T-helper 2 cell treated with Interferon-gamma antibody and Interleukin-4, amounts not matched to agents 5 μg/mL and 100 μg/mL, for 36 hours (primary cell): ENCODE measurements at regions not wholly inside any gene's neighbourhood (a gene's known extent, or its start where the extent isn't known, plus 50 kb on each side); places are given as distances from the start of the nearest gene placed in this dataset.

ENCODE experiments used
- DNase-seq: peaks from one replicate; pipeline ENCODE4 v3.0.0; 2021; ENCODE audit warnings: low spot score
- H3K27ac Mint-ChIP-seq: one replicate; pipeline ENCODE4 v1.8.0; 2021; ENCODE audit warnings: mild to moderate bottlenecking, mixed read lengths
- H3K27me3 Mint-ChIP-seq: one replicate; pipeline ENCODE4 v1.8.0; 2021; ENCODE audit warnings: low read depth, mixed read lengths
- H3K36me3 Mint-ChIP-seq: one replicate; pipeline ENCODE4 v1.8.0; 2021; ENCODE audit warnings: low read depth, mixed read lengths
- H3K4me1 Mint-ChIP-seq: one replicate; pipeline ENCODE4 v1.8.0; 2021; ENCODE audit warnings: low read depth, mixed read lengths
- H3K4me3 Mint-ChIP-seq: one replicate; pipeline ENCODE4 v1.8.0; 2022; ENCODE audit warnings: mild to moderate bottlenecking, moderate library complexity, mixed read lengths
- H3K9me3 Mint-ChIP-seq: one replicate; pipeline ENCODE4 v1.8.0; 2021; ENCODE audit warnings: mixed read lengths

DNA sequence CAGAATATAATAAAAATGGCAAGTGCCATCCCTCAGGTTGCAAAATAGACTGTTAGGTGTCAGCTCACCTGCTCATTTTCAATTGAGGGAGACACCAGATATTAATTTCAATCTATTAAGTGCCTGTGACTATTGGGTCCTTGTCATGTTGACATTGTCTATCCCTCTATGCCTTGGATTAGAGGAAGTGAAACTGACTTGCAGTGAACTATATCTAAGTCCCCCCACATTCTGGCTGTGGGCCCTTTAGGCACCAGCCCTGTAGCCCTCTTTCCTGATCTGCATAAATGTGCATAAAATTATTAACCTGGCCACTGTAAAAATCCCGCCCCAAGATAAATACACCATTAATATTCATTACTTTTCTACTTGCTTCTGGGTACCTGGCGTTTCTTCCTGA is 293.0 kb upstream of the CLNK start:
- Mint-ChIP-seq H3K27me3 (no peaks in the 10 kb centered on the region), H3K27ac (no peak overlapping the region), H3K4me1 (peaks cover 2% of the 10 kb centered on the region), H3K36me3 (no peaks in the 10 kb centered on the region), H3K4me3 (no peak overlapping the region), H3K9me3 (no peaks in the 10 kb centered on the region)
- DNase-seq = no peak

- H3K27ac Mint-ChIP-seq = no peak overlapping the region
- no peaks in the 10 kb centered on the region for H3K27me3 Mint-ChIP-seq
- no peaks in the 10 kb centered on the region for H3K9me3 Mint-ChIP-seq
- no peaks in the 10 kb centered on the region for H3K4me1 Mint-ChIP-seq
- H3K36me3 Mint-ChIP-seq = no peaks in the 10 kb centered on the region
- no peak overlapping the region for H3K4me3 Mint-ChIP-seq
- no peak for DNase-seq
Measured at GRCh38 chr4:10974371-10974770, 289.8 kb upstream of the CLNK start.

GRCh38 chr4:10973686-10974085 is 289.1 kb upstream of the CLNK start:
- no peaks in the 10 kb centered on the region for H3K36me3 Mint-ChIP-seq

DNA sequence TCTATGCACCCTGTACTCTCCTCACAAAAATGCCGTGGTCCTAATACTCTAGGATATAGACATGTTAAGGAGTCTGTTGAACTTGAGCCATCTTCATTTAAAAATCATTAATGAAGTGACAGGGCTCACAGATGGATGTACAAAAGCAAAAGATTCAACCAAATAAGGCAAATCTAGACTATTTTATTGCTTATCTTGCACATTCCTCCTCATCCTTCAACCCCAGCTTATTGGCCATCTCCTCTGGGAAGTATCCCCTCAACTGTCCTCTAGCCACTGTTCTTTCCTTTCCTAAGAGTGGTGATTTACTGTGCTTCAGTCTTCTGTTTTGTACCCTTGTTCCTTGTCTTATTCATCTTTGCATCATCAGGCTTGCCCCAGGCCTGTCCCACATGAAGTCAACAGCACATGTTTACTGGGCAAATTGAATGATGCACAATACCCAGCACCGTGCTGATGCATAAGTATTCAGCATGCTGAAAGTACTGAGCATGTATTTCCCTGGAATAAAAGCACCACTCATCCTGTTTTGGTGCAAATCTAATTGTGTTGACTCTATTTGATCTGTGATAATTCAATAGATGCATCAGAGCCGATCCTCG is 287.3 kb upstream of the CLNK start:
- no peaks in the 10 kb centered on the region for H3K4me1 Mint-ChIP-seq
- no peaks in the 10 kb centered on the region for H3K9me3 Mint-ChIP-seq
- no peak overlapping the region for H3K4me3 Mint-ChIP-seq
- no peak overlapping the region for H3K27ac Mint-ChIP-seq
- DNase-seq = no peak
- no peaks in the 10 kb centered on the region for H3K36me3 Mint-ChIP-seq
- H3K27me3 Mint-ChIP-seq = no peaks in the 10 kb centered on the region

More at GRCh38 chr4:10973686-10974085, 289.1 kb upstream of the CLNK start:
- Mint-ChIP-seq H3K4me3 (no peak overlapping the region), H3K4me1 (no peaks in the 10 kb centered on the region), H3K27ac (no peak overlapping the region), H3K9me3 (no peaks in the 10 kb centered on the region), H3K27me3 (no peaks in the 10 kb centered on the region)
- no peak for DNase-seq

- Mint-ChIP-seq H3K4me3 (no peak overlapping the region), H3K27me3 (no peaks in the 10 kb centered on the region), H3K4me1 (no peaks in the 10 kb centered on the region), H3K36me3 (no peaks in the 10 kb centered on the region), H3K9me3 (peaks cover 8% of the 10 kb centered on the region), H3K27ac (no peak overlapping the region)
- no peak for DNase-seq
Measured at GRCh38 chr4:10965196-10965595, 280.6 kb upstream of the CLNK start.

- no peaks in the 10 kb centered on the region for H3K27me3 Mint-ChIP-seq
- H3K27ac Mint-ChIP-seq = no peak overlapping the region
- DNase-seq = no peak
- no peaks in the 10 kb centered on the region for H3K36me3 Mint-ChIP-seq
- no peaks in the 10 kb centered on the region for H3K4me1 Mint-ChIP-seq
- peaks cover 8% of the 10 kb centered on the region for H3K9me3 Mint-ChIP-seq
- no peak overlapping the region for H3K4me3 Mint-ChIP-seq
Measured at GRCh38 chr4:10963958-10964703, 279.6 kb upstream of the CLNK start.

GRCh38 chr4:10963241-10963640 is 278.7 kb upstream of the CLNK start:
- peaks cover 8% of the 10 kb centered on the region for H3K9me3 Mint-ChIP-seq
- peaks cover 2% of the 10 kb centered on the region for H3K27me3 Mint-ChIP-seq
- H3K4me3 Mint-ChIP-seq = no peak overlapping the region
- H3K27ac Mint-ChIP-seq = no peak overlapping the region
- no peaks in the 10 kb centered on the region for H3K4me1 Mint-ChIP-seq
- no peak for DNase-seq
- H3K36me3 Mint-ChIP-seq = no peaks in the 10 kb centered on the region

DNA sequence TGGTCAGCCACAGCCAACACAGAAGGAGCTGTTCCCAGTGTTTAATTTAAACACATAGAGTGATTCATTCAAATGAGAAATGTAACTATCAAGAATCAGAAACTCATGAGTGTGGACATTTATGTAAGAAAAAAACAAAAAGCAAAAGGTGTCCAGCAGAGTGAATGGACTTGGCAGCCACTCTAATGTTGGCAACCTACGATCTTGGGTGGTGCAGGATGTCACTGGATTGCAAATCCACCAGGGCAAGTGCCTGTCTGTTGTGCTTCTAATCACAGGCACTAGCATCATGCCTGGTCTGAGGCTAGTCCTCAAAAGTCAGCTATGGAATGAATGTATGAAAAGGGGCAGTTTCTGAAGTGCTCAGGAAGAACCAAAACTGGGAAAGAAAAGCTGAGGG is 277.7 kb upstream of the CLNK start:
- Mint-ChIP-seq H3K4me1 (no peaks in the 10 kb centered on the region), H3K4me3 (no peak overlapping the region), H3K36me3 (no peaks in the 10 kb centered on the region), H3K27ac (no peak overlapping the region), H3K27me3 (peaks cover 2% of the 10 kb centered on the region), H3K9me3 (peaks cover 8% of the 10 kb centered on the region)
- DNase-seq = no peak

DNA sequence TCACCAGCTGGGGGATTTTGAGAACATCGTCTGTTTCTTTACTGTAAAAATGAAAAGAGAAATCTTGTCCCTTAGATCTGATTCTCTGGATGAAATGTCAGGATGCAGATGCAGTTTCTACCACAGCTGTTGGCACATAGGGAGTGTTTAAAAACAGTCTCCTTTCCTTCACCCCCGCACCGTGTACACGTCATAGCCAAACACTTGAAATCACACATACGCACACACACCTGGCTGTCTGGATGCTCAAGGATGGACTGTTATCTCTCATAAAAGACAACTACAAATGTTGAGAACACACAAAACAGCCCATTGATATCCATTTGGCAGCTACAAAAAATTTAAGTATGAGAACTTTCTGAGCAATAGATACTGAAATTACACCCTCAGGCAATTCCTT is 275.8 kb upstream of the CLNK start:
- H3K4me3 Mint-ChIP-seq = no peak overlapping the region
- no peak overlapping the region for H3K27ac Mint-ChIP-seq
- H3K4me1 Mint-ChIP-seq = no peaks in the 10 kb centered on the region
- peaks cover 8% of the 10 kb centered on the region for H3K9me3 Mint-ChIP-seq
- no peak for DNase-seq
- H3K27me3 Mint-ChIP-seq = peaks cover 2% of the 10 kb centered on the region
- no peaks in the 10 kb centered on the region for H3K36me3 Mint-ChIP-seq

DNA sequence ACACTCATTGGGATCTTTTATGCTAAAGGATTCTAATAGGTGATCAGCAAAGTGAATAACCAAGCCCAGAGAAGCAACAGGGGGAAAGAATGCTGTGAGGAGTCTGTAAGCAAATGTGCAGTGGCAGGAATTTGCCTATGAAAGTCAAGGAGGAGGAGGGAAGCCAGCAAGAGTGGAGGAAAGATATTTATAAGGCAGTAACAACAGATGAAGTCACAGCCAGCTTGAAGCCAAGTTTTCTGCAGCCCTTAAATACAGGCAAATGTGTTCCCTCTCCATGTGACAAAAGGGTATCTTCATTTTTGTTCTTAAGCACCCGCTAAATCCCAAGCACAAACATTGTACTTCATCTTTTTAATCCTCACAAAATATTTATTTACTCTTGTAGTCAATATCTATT is 275.0 kb upstream of the CLNK start:
- Mint-ChIP-seq H3K4me1 (peaks cover 5% of the 10 kb centered on the region), H3K27me3 (peaks cover 4% of the 10 kb centered on the region), H3K27ac (no peak overlapping the region), H3K4me3 (no peak overlapping the region), H3K9me3 (peaks cover 8% of the 10 kb centered on the region), H3K36me3 (no peaks in the 10 kb centered on the region)
- no peak for DNase-seq

- peaks cover 7% of the 10 kb centered on the region for H3K4me1 Mint-ChIP-seq
- H3K9me3 Mint-ChIP-seq = peaks cover 2% of the 10 kb centered on the region
- H3K4me3 Mint-ChIP-seq = no peak overlapping the region
- no peak for DNase-seq
- no peak overlapping the region for H3K27ac Mint-ChIP-seq
- peaks cover 4% of the 10 kb centered on the region for H3K27me3 Mint-ChIP-seq
- H3K36me3 Mint-ChIP-seq = no peaks in the 10 kb centered on the region
Measured at GRCh38 chr4:10958226-10958856, 273.8 kb upstream of the CLNK start.

DNA sequence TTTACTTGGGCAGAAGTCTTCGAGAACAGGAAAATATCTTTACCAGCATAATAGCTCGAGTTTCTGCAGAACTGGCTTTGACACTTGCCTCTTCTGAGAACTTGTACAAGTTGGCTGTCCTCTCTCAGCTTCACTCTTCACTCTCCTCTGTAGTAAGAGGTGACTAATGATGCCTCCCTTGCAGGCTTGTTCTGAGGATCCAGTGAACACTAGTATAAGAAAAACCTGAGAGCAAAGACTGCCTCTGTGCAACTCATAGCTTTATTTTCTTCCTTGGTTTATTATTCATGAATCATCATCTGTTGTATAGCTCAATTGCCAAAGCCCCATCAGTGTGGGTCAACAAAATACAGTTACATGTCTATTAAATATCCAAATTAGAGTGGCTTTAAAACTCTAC is 266.7 kb upstream of the CLNK start:
- DNase-seq = no peak
- no peaks in the 10 kb centered on the region for H3K36me3 Mint-ChIP-seq
- peaks cover 11% of the 10 kb centered on the region for H3K27me3 Mint-ChIP-seq
- H3K4me1 Mint-ChIP-seq = peaks cover 7% of the 10 kb centered on the region
- no peaks in the 10 kb centered on the region for H3K9me3 Mint-ChIP-seq
- H3K27ac Mint-ChIP-seq = no peak overlapping the region
- H3K4me3 Mint-ChIP-seq = no peak overlapping the region

DNA sequence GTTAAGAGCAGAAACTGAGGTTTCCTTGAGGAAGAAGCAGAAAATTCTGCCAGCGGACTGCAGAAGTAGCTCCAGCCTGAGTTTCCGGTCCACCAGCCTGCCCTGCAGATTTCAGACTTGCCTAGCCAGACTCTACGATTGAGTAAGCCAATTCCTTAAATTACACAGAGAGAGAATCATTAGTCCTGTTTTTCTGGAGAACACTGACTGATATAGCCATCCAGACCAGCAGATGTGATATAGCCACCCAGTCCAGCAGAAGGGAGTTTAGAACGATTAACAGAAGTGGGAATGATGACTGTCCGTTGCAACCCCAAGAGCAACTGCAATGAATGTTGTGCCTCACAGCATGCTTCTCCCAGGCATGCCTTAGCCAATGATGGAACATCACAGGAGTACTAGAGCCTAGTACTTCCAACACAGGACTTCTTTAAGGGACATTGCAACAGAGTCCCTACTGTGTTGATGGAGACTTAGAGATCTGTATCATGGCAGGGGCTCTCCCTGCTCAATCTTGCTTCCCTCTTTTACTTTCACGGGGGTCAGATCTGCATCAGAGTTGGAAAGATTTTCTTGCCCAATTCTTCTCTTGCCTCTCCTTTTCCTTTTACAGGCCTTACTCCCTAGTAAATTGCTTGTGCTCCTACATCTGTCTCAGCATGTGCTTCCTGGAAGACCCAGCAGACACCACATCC is 264.6 kb upstream of the CLNK start:
- no peak overlapping the region for H3K4me3 Mint-ChIP-seq
- no peak for DNase-seq
- no peaks in the 10 kb centered on the region for H3K9me3 Mint-ChIP-seq
- no peak overlapping the region for H3K27ac Mint-ChIP-seq
- H3K36me3 Mint-ChIP-seq = no peaks in the 10 kb centered on the region
- peaks cover 9% of the 10 kb centered on the region for H3K27me3 Mint-ChIP-seq
- H3K4me1 Mint-ChIP-seq = no peaks in the 10 kb centered on the region

GRCh38 chr4:10947898-10948297 is 263.3 kb upstream of the CLNK start:
- Mint-ChIP-seq H3K27ac (no peak overlapping the region), H3K4me1 (no peaks in the 10 kb centered on the region), H3K36me3 (no peaks in the 10 kb centered on the region), H3K9me3 (no peaks in the 10 kb centered on the region), H3K27me3 (peaks cover 6% of the 10 kb centered on the region), H3K4me3 (no peak overlapping the region)
- no peak for DNase-seq
